GM19328 (cell line): ENCODE measurements at regions not wholly inside any gene's neighbourhood (a gene's known extent, or its start where the extent isn't known, plus 50 kb on each side); places are given as distances from the start of the nearest gene placed in this dataset.

Experiments used
- ATAC-seq: cut with Tn5 transposase; IDR thresholded peaks from one replicate; pipeline ENCODE4 v1.9.1; 2021; ENCODE audit warnings: mild to moderate bottlenecking, moderate library complexity; ENCODE audit not compliant: unreplicated experiment

GRCh38 chr2:215668378-215668775, 232.5 kb upstream of the FN1 start:
- no peak for ATAC-seq

- no peak for ATAC-seq
Measured at GRCh38 chr2:215667585-215668377, 231.9 kb upstream of the FN1 start.

- ATAC-seq = no peak
Measured at GRCh38 chr2:215664847-215665525, 229.1 kb upstream of the FN1 start.

- ATAC-seq = no peak
Measured at GRCh38 chr2:215662715-215663114, 226.8 kb upstream of the FN1 start.

GRCh38 chr2:215660687-215661086, 224.8 kb upstream of the FN1 start:
- no peak for ATAC-seq

GRCh38 chr2:215659650-215660049, 223.8 kb upstream of the FN1 start:
- no peak for ATAC-seq

- ATAC-seq = no peak
Measured at GRCh38 chr2:215658635-215659305, 222.9 kb upstream of the FN1 start.

- ATAC-seq = no peak
Measured at GRCh38 chr2:215657844-215658243, 222.0 kb upstream of the FN1 start.

GRCh38 chr2:215654148-215654819, 218.4 kb upstream of the FN1 start:
- ATAC-seq = no peak

GRCh38 chr2:215653344-215654030, 217.6 kb upstream of the FN1 start:
- ATAC-seq = no peak

GRCh38 chr2:215652388-215652787, 216.5 kb upstream of the FN1 start:
- ATAC-seq = no peak

- ATAC-seq = no peak
Measured at GRCh38 chr2:215651412-215651811, 215.5 kb upstream of the FN1 start.

- ATAC-seq = no peak
Measured at GRCh38 chr2:215644233-215644897, 208.5 kb upstream of the FN1 start.

GRCh38 chr2:215638687-215639086, 202.8 kb upstream of the FN1 start:
- no peak for ATAC-seq

- no peak for ATAC-seq
Measured at GRCh38 chr2:215637651-215638050, 201.8 kb upstream of the FN1 start.

GRCh38 chr2:215636816-215637215, 200.9 kb upstream of the FN1 start:
- ATAC-seq = no peak

GRCh38 chr2:215635788-215636139, 199.9 kb upstream of the FN1 start:
- no peak for ATAC-seq

GRCh38 chr2:215635071-215635787, 199.4 kb upstream of the FN1 start:
- no peak for ATAC-seq

GRCh38 chr2:215633360-215633759, 197.5 kb upstream of the FN1 start:
- ATAC-seq = no peak

- no peak for ATAC-seq
Measured at GRCh38 chr2:215631696-215632095, 195.8 kb upstream of the FN1 start.
